AG20443 (cell line): ENCODE measurements at regions not wholly inside any gene's neighbourhood (a gene's known extent, or its start where the extent isn't known, plus 50 kb on each side); places are given as distances from the start of the nearest gene placed in this dataset.

ENCODE experiments used
- DNase-seq: peaks from one replicate; pipeline ENCODE4 v3.0.0; 2012; ENCODE audit warnings: low spot score, mixed read lengths

GRCh38 chr20:48571949-48572847, 255.6 kb downstream of the PREX1 start:
- no peak for DNase-seq

DNA sequence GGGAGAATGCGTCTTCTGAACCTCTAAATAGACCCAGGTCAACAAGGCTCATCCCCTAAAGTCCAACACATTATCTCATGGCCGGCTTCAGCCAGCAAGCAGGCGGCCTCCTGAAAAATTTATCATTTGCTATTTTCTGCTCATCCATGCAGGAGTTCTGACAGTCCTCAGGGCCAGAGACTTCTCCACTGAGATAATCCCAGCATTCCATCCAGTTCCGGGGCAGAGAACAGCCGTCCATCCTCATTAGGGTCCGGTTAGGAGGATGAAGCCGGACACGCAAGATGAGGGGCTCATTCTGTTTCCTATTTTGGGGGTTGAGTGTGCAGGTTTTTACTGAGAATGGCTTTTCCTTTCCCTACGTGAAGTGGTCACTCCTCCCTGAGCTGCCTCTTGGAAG, 258.1 kb downstream of the PREX1 start:
- DNase-seq: no peak

GRCh38 chr20:48568520-48568919, 259.3 kb downstream of the PREX1 start:
- DNase-seq: no peak

DNA sequence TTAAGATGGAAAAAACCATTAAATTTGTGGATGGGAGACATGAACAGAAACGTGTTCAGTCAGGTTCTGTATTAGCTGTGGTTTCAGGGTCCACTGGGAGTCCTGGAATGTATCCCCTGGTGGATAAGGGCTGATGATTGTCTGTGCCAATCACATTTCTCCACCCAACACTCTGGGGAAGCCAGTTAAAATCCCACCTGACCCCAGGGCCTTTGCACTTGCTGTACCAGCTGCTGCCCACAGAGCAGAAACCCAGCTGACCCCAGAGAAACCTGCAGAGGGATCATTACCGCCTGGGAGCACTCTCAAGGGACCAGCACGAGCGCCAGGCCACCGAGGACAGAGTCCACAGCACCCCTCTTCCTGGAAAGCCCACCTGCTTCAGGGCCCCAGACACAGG, 260.7 kb downstream of the PREX1 start:
- DNase-seq: no peak

DNA sequence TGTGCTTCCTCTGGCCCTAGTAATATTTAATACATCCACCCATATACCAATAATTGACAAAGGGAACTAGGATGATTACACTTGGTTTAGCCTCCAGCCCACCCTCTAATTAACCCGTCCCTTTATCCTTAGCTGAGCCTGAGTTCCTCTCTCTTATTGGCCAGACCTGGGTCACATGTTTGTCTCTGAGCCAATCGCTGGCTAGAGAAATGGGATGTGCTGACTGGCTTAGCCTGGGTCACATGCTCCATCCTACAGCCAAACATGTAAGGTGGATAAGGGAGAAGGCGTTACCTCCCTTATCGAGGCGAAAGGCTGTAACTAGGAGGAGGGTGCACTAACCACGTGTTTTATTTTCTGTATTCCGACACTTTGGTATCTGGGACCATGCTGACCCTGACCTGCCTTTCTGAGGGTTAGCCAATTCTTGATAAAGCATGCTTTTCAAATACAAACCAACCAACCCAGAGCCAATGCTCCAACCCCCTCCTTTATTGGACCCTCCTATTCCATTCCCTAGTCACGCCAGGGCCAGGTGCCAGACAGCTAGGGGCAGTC, 262.7 kb downstream of the PREX1 start:
- no peak for DNase-seq

DNA sequence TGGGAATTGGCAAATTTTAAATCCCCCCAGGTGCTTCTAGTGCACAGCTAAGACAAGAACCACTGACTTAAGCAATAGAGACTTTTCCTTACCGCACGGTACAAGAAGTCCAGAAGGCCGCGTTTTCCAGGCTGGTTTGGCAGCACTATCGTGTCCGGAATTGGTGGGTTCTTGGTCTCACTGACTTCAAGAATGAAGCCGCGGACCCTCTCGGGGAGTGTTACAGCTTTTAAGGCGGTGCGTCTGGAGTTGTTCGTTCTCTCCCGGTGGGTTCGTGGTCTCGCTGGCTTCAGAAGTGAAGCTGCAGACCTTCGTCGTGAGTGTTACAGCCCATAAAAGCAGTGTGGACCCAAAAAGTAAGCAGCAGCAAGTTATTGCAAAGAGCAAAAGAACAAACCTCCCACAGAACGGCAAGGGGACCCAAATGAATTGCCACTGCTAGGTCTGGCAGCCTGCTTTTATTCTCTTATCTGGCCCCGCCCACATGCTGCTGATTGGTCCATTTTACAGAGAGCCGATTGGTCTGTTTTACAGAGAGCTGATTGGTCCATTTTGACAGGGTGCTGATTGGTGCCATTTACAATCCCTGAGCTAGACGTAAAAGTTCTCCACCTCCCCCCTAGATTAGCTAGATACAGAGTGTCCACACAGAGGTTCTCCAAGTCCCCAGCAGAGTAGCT, 264.5 kb downstream of the PREX1 start:
- DNase-seq: no peak

- no peak for DNase-seq
These were observed 265.1 kb downstream of the PREX1 start for GRCh38 chr20:48562586-48563116.

- no peak for DNase-seq
These were observed 268.9 kb downstream of the PREX1 start for GRCh38 chr20:48558906-48559305.

GRCh38 chr20:48557380-48557779, 270.4 kb downstream of the PREX1 start:
- no peak for DNase-seq

DNA sequence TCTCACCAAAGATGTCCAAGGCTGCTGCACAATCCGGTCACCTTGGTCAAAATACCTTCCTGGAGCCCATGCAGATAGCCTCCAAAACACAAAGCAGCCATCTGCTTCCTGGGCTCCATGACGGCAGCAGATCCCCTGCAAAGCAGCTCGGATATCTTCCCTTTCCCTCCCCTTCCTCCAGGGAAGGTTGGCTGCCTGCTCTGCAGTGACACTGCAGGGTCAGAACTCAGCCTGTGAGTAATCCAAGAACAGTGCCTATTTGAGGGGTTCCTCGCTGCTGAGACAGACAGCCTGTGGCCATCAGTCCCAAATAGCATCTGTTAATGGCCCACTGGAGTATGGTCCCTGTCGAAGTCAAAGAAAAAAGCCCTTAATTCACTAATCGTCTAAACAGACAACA, 270.8 kb downstream of the PREX1 start:
- DNase-seq: no peak

DNA sequence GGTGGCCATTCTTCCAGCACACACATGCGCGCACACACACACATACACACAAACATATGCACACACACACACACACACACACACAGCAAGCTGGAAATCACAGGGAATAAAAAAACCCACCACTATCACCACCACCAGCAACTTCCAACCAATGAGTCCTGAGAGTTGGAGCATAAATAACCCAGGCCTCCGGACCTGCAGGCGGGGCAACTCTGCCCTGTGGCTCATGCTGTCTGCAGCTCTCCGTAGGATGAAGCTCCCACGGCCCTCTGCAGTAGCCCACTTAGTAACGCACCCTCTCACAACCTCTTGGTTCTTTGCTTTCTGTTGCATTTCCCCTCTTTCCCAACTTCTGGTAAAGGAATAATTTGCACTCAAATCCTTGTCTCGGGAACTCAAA, 275.2 kb downstream of the PREX1 start:
- DNase-seq: no peak

DNA sequence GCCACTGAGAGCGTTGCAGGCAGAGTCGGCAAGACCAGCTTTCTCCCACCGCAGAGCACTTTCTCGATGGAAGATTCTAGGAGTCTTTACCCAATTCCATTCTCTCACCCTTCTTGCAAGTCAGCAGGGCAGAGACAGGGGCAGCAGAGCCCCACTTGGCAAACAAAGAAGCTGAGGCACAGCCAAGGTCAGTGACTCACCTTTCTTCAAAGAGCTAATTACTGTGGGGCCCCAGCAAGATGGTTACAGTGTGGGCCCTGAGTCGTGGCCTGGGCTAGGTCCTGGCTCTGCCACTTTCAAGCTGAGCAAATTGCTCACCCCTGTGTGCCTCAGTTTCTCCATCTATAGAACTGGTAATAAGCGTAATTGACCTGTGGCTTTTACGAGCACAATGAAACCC, 277.0 kb downstream of the PREX1 start:
- no peak for DNase-seq

DNA sequence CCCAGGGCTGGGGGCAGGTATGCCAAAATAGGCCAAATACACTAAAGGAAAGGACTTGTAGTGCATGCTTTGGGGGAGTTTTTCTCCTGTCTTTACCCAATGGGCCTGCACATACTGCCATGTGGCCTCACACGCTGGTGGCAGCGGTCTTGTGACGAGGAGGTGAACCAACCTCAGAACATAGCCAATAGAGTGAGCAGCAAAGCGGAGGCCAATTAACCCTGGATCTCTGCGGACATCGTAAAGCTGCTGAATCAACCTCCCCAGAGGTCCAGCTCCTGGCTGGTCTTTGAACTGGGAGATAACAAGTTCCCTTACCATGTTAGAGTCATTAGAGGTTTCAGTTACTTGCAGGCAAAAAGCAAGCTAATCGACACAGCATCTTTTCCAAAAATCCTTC, 280.1 kb downstream of the PREX1 start:
- no peak for DNase-seq

DNA sequence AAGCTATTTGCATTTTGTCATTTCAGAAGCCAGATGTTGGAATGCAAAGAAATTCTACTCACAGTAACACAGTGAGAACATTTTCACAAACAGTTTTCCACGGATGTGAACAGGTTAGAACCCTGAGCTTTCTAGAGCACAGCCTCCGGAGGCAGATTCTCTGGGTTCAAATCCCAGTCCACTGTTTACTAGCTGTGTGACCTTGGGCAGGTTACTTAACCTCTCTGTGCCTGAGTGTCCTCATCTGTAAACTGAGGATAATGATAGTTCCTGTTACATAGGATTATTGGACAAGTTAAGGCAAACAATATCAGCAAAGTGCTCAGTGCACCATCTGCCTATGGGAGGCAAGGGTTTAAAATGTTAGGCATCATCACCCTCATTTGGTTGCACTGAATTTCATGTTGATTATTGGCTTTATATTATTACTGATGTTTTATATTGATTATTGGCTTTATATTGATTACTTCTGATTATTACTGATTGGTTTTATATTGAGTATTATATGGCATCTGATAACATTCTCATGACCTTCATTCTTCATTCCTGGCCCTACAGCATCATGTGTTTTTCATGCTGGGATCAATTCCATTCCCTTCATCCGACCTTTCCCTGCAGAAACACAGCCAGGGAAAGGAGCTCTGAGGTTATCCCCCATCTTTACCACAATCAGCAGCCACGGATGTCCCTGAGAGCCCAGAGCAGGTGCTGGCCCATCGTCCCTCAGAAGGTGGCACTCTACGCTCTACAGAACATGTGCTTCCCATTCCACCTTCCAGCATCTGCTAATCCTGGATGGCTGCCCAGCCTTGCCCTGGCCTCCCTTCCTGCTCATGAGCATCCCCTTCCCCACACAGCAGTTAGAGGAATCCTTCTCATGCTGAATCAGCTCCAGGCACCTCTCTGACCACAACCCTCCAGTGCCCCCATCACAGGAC, 283.1 kb downstream of the PREX1 start:
- no peak for DNase-seq

DNA sequence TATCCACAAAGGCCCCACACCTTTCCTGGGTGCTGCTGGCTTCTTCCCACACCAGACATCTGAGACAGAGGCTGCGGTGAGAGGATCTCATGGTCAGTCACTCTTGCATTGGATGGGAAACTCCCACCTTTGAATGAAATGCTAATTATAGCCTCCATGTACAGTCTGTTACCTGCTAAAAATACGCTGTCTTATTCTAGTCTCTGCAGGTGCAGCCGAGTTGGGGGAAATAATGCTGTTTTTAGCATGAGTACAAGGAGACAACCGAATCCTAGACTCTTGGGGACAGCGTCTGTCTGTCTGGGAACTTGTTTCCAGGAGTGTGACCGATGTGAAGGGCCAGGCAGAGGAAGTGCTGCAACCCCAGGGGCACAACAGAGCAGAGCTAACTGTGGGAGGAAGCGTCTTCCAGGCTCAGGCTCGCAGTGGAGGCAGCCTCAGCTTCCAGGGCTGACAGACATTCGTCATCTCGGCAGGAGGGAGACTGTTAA, 286.2 kb downstream of the PREX1 start:
- no peak for DNase-seq

GRCh38 chr20:48538856-48539255, 288.9 kb downstream of the PREX1 start:
- no peak for DNase-seq

DNA sequence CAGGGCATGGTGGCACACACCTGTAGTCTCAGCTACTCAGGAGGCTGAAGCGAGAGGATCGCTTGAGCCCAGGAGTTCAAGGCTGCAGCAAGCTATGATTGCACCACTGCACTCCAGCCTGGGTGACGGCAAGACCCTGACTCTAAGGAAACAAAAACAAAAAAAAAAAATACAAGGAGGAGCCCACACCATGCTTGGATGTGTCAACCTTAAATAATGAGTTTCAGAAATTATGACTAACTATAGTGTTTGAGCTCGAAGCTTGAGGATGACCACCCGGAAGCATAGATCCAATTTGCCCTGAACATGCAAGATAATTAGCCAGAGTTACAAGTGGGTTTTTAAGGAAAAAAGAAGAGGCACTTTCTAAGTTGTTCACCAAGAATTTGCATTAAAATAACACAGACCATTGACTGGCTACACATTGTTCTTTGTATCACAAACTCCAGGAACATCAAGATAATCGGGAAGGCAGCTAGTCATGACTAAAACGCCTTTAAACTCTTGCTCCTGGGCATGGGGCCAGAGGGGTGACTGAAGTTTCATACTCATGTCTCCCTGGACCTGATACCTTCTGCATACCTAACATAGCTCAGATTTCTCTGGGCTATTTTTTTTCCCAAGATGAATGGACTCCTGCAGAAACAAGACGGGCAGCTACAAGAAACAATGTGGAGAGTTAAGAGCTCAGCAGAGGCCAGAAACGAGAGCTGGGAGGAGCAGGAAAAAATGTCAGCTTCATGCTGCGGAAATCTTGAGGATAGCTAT, 289.6 kb downstream of the PREX1 start:
- peak; percentile 33 for DNase-seq

- no peak for DNase-seq
These were observed 291.6 kb downstream of the PREX1 start for GRCh38 chr20:48536206-48536605.

DNA sequence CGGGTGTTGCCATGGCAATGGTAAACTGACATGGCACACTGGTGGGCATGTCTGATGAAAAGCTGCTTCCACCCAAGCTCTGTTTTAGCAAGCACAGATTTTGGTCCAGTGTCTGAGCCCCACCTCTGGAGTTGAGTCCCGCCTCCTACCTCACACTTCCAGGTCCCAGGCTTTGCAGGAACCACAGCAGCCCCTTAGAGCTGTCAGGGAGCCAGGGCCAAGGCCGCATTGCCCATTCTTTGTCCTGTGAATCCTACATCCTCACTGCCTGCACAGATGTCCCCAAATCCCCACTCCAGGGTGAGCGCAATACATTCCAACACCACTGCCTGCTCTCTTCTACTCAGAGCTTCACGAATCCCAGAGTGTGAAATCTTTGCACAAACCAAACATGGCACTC, 292.2 kb downstream of the PREX1 start:
- DNase-seq: no peak

- DNase-seq: no peak
These were observed 295.8 kb downstream of the PREX1 start for GRCh38 chr20:48532028-48532427.

DNA sequence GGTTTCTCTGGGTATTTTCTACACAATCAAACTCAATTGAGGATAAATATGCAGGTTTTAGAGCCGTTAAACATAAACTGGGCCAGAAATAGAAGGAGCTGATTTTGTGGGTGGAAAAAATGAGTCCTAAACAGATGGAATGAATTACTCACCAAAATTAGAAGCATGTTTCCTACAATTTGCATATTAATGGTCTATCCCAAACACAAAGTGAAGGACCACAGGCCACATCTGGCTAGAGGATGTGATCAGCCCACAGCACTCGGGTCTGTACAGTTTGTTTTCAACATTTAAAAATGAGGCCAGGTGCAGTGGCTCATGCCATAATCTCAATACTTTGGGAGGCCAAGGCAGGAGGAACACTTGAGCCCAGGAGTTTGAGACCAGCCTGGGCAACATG, 296.3 kb downstream of the PREX1 start:
- no peak for DNase-seq
